GM21825 (cell line): ENCODE measurements at regions not wholly inside any gene's neighbourhood (a gene's known extent, or its start where the extent isn't known, plus 50 kb on each side); places are given as distances from the start of the nearest gene placed in this dataset.

Experiments used
- ATAC-seq: cut with Tn5 transposase; IDR thresholded peaks from one replicate; pipeline ENCODE4 v1.9.1; 2021; ENCODE audit warnings: mild to moderate bottlenecking, moderate library complexity; ENCODE audit not compliant: unreplicated experiment

DNA sequence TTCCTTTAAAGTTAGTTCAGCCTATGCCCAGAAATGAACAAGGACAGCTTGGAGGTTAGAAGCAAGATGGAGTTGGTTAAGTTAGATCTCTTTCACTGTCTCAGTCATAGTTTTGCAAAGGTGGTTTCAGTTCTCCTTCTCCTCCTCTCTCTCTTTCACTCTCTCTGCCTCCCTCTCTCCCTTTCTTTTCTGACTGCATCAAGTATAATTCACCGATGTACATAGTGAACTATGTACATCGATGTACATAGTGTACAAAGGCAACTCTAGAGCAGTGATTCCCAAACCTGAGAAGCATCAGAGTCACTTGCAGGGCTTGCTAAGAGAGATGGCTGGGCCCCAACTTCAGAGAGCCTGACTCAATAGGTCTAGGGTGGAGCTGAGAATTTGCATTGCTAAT, 1259.7 kb downstream of the TYW1 start:
- ATAC-seq, result no peak

DNA sequence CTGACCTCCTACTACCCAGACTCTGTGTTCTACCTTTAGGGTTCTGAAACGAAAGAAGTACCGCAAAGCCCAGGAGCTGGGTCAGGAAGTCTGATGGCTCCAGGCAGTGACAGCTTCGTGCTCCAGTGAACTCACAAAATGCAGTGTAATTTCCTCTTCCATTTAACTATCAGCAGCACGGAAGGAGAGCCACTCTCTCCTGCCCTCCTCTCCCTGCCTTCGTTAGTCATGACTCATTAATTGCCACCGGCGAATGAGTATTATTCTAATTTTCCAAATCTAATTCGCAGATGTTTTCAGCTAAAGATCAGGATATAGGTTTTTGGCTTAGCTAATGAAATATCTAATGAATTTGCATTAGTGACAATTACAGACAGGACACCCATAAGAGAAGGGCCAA, 1262.0 kb downstream of the TYW1 start:
- ATAC-seq, result no peak

DNA sequence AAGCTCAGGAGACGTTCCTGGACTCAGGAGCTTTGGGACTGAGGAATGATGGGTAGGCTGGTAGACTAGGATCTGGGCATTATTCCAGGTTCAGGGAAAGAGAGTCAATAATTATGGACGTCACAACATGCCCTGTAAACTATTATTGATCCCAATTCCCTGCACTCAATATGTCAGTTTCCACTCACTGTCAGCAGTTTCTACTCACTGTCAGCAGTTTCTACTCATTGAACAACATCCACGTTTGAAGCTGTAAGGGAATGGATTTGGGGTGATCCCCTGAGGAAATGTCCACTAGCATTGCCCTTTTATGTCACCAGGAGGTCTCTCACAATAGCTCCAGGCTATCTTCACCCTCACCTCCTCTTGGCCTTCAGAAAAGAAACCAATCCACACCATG, 1268.6 kb downstream of the TYW1 start:
- ATAC-seq, result no peak

DNA sequence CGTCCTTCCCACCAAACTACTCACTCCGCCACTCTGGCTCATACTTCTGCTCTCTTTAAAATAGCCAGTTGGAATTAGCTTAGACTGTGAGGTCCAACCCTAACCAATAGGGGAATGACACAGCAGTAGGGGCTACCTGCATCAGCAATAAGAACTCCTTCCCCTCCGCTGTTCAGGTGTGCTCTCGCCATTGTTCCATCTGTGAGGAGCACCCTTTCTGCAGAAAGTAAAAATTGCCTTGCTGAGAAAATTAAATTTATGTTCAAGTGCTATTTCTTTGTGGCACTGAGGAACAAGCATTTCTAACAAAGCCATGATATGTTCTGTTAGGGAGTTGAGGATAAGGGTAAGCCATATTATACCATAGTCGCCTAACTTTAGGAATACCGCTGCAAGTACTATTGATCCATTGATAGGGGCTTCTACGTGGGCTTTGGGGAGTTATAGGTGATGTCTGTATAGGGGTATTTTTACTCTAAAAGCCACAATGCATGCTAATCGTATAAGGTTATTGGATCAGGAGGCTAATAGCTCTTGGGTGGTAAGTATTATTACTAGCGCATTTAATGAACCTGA, 1269.5 kb downstream of the TYW1 start:
- ATAC-seq, result no peak

DNA sequence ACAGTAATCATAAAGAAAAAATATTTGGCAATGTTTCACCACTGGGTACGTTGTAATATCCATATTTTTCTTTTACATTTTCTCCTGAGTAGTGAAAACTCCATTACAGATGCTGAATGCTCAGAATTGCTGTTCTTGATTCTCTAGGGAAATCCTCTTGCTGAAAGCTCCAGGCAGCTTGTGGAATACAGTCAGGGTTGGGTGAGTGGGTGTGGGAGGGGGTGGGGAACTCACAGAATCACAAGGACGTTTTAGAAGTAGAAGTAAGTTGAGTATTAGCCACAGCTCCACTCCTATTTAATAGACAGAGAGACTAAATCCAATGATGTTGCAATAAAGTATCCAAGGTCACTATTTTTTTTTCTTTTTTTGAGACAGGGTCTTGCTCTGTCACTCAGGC, 1270.9 kb downstream of the TYW1 start:
- no peak for ATAC-seq

DNA sequence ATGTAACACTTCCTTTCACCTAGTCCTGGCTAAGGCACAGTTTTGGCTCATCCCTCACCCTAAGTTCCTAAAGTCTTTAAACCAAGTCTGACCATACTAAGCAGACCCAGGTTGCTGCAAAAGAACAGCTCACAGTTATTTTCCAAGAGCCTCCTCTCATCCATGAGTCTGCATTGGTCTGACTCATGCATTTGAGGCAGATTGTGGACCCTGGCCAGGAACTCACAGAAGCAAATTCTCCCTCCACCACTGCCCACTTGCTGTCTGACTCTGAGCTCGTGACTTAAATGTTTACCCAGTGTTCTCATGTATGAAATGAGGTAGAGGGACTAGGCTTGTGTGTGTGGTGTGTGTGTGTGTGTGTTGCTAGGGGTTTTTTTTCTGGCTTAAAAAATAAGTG, 1272.8 kb downstream of the TYW1 start:
- no peak for ATAC-seq

DNA sequence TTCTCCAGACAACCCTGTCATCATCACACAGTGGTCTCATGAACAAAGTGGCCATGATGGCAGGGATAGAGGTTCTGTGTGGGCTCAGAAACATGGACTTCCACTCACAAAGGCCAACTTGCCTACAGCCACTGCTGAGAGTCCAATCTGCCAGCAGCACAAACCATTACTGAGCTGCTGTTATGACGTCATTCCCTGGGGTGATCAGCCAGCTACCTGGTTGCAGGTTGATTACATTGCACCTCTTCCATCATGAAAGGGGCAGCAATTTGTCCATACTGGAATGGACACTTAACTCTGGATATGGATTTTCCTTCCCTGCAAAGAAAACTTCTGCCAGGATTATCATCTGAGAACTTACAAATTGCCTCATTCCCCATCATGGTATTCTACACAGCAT, 1275.9 kb downstream of the TYW1 start:
- ATAC-seq, result no peak

DNA sequence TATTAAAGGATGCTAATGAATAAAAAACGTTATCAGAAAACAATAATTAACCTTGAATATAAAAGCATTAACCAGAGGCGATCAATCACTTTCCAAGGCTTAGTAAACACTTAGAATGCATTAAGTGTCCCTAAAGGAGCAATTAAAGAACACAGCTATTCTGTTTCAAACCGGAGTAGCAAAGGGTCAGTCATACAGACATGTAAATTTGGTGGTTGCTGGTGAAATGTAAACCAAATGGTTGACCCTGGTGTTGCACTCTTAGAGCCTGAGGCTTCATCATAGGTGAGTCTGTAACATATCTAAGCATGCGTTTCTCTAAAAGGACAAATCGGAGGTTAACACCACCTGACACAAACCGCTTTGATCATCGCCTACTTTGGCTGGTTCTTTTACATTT, 1280.1 kb downstream of the TYW1 start:
- ATAC-seq, result no peak

DNA sequence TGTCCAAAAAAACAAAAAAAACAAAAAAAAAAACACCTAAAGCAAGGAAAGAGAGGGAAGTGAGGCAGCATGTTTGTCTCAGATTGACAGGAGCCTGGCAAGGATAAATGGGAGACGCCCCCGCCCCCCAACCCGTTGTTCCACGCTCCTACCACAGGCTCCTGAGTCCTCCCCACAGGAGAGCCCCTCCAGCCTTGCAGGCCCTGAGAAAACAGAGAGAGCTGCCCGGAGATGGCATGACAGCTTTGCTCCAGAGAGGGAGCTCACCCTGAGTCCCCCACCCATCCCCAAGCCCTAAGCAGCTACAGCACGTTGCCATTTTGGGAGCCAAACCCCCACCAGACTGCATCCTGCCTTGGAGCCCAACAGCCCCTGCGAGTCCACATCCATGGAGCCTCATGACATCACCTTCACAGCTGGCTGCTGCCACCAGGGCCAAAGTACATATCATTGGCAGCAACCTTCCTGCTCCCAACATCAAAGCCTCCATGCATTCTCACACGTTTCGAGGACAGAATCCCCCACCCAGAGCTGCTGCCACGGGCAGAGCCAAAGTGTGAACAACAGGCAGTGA, 1283.3 kb downstream of the TYW1 start:
- no peak for ATAC-seq

DNA sequence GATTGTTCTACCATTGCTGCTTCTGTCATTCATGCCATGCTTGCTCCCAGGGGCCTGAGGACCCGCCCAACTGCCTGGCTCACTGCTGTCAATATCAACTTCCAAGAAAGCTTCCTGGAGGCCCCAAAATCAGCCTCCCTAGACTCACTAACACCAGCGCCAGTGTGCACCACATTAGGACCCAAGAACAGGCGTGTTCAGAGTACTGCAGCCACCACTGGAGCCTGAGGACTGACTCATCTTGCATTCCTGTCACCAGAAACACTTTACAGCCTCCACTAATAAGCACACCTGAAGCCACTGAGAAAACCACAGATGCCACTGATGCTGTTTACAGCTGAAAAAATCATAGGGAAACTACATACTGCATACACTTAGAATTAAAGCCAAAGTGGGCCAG, 1284.3 kb downstream of the TYW1 start:
- no peak for ATAC-seq

DNA sequence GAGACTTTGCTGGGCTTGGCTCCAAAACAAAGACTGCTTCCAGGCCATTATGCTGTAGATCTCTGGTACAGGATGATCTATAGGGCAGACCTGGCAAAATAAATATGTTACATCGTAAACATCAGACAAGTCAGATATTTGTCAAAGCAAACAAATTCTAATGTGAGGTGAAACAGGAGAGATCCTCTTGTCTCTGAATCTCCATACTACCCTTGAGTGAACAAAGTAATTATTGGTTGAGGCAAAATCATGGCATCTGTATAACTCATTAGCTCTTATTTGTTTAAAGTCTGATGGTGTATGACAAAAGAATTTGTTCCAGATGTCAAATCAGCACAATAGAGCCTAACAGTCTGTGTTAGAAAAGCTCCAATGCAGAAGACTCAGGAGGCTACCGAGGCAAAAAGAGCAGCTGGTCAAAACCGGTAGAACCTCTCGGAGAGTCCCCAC, 1291.5 kb downstream of the TYW1 start:
- no peak for ATAC-seq

DNA sequence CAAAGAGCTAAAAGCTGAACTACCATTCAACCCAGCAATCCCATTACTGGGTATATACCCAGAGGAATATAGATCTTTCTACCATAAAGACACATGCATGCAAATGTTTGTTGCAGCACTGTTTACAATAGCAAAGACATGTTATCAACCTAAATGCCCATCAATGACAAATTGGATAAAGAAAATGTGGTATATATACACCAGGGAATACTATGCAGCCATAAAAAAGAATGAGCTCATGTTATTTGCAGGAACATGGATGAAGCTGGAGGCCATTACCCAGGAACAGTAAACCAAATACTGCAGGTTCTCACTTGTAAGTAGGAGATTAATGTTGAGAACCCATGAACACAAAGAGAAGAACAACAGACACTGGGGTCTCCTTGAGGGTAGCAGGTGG, 1295.1 kb downstream of the TYW1 start:
- ATAC-seq, result no peak

DNA sequence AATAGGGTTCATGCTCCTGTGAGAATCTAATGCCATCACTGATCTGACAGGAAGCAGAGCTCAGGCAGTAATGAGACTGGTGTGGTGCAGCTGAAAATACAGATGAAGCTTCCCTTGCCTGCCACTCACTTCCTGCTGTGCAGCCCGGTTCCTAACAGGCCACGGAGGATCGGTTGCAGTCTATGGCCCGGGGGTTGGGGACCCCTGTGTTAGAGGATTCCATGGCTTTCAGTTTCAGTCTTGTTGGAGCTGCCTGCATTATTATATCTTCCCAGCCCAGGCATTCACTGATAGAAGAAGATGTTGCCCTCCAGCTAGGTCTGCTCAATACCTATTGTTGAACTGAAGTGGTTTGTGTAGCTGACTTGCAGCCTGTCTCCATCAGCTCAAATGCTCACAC, 1298.8 kb downstream of the TYW1 start:
- no peak for ATAC-seq

DNA sequence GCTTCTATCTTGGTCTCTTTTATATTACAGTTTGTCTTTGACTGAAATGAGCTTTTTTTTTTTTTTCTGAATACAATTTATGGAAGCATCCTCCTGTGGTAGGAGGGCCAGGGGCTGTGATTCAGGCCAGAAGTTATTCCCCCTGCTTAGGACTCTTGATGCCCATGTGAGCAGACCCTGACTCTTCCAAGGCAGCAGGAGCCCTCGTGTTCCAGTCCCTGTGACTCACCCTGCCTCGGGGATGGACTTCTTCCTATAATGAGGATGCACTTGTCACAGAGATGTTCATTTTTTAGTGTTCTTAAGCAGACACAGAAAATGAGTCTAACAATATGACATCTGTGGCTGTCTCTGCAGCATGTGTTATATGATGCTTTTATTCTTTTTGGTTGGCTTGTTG, 1293.7 kb upstream of the AUTS2 start:
- no peak for ATAC-seq

DNA sequence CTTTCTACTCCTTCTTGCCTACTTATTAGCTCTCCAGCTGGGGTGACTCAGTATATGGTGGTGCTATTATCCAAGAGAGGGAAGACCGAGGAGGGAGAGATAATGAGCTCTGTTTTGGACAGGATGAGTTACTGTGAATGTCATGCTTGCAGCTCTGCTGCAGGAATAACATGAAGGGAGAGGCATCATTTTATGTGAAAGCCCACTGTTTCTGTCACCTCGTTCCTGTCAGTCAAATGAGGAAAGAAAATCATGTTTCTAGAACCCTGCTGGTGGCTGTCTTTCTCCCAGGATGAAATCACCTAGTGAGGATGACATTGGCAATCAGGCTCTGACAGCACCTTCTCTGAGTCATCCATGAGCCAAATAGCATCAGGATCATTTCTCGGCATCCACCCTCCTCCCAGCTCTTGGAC, 1291.6 kb upstream of the AUTS2 start:
- ATAC-seq, result no peak

DNA sequence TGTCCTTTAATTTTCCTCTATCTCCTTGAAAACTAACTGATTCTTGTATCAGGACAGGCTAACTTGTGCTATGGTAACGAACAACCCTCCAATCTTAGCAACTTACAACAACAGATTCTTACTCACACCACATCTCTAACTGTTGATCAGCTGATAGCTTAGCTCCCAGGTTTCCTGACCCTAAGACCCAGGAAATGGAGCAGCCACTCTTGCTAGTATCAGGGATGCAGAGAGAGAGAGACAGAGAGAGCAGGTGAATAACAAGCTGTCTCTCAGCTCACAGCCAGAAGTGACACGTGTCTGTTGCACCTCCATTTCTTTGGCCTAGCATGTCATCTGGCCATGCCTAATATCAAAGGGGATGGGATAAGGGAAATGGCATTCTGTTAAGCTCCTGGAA, 1289.0 kb upstream of the AUTS2 start:
- ATAC-seq, result no peak

DNA sequence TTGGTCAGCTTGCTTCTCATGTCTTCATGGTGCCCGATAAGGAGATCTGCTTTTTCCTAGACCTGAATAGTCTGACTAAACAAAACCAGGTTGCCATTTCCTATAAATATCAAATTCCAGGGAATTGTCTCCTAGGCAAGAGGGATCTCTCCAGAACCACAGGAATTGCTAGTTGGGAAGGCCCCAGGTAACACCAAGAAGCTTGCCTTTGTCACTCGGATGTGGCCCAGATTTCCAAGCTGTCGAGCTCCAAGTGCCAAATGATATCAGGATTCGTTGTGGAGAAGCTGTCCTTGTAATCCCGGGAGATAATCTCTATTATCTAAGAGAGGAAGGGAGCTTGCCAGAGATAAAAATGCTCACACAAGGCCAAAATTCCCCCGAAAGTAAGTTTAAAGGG, 1288.5 kb upstream of the AUTS2 start:
- no peak for ATAC-seq

DNA sequence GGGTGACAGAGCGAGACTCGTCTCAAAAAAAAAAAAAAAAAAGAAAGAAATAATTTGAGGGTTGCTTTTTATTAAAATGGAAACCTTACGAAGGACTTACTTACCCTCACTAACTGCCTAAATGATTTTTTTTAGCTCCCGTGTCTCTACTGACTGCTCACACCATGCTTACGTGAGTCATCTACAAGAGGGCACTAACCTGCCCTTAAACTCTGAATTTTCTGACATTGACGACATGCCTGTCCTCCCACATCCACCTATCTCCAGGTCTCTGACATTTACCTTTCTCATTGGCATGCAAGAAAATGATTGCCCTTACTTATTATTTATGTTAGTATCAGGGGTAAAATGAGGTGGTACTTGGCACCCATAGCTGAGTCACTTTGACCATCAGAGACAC, 1286.3 kb upstream of the AUTS2 start:
- no peak for ATAC-seq

DNA sequence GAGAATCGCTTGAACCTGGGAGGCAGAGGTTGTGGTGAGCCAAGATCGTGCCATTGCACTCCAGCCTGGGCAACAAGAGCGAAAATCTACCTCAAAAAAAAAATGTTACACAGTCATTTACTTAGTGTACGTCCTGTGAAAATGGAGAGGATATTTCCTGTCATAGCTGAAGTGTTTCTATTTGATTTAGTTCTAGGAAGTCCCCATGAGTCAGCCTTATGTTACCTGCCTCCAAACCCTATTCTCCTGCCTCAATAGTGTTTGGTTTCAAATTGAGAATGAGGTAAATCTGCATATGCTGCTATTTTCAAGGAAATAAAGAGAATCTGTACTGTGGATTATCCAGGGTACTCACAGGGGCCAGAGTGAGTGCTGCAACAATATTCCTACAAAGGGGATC, 1284.5 kb upstream of the AUTS2 start:
- ATAC-seq, result no peak

DNA sequence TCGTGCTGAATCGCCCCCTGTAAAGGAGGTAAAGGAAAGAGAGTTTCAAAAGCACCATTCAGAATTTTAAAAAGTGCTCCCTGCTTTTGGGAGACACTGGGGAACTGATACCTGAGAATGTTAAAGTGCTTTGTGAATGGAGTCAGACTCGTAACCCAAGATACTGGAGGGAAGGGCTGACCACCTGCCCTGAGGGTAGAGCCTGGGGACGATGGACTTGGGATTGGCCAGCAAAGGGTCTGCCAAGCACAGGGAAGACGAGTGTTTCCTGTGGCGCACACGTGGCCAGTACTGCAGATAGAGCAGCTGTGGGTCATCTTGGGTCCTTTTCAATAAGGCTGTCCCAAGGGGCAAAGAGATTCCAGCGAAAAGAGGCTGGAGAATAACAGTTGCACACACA, 1284.1 kb upstream of the AUTS2 start:
- no peak for ATAC-seq

DNA sequence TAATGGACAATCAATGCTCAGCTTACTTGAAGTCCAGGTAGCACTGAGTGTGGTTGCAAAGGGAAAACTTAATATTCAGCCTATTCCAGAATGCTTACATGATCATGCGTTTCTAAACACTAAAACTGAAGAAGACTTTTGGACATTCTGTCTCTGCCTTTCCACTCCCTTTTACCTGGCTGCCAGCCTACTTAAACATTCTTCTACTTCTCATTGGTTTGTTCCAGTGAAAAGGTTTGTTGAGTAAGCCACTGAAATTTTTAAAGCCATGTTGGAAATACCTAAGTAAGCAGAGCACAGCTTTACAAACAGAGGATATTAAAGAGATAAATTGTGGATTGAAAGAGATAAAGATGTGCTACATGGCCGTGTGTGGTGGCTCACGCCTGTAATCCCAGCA, 1280.8 kb upstream of the AUTS2 start:
- ATAC-seq, result no peak

DNA sequence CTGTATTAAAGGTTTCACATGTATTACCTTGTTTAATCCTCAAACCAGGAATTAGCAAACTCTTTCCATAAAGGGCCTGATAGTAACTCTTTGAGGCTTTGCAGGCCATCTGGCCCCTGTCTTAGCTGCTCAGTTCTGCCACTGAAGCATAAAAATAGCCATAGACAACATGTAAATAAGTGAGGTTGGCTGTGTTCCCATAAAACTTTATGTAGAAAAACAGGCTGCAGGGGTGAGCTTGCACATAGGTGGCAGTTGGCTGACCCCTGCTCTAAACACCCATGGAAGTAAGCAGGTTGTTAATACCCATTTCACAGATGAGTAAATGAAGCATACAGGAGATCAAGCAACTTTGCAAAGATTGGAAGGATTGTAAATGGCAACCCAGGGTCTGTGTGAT, 1279.2 kb upstream of the AUTS2 start:
- no peak for ATAC-seq

DNA sequence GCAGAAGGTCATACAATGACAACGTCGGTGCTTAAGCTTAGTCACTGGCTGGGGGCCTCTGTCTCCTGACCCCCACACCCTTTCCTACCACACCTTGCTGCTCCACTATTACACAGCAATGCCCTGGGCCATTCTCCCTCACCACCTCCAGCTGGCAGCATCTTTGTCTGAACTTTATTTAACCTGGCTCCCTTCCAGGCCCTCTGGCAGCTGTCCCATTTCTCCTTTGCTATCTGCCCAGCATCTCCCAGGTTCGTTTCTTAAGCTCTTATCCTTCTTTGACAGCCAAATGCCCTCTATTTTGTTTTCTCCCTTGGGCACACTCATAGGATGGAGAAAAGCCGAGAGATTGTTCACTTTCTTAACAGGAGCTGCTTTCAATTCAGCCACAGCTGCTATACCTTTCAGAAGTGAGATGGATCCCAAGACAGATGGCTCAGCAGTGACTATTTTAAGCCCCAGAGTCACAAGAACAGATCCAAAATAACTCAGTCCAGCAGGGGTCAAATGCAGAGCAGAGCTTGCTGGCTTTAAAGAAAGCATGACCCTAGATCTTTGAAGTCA, 1277.1 kb upstream of the AUTS2 start:
- no peak for ATAC-seq
